ENCODE measurements at regions not wholly inside any gene's neighbourhood (a gene's known extent, or its start where the extent isn't known, plus 50 kb on each side); places are given as distances from the start of the nearest gene placed in this dataset.

- ATAC-seq, result no peak
- TF ChIP-seq PATZ1 (CRISPR knock-in tag; IDR thresholded peaks at IDR 0.05; ENCODE audit: borderline replicate concordance) (no peak), OSR1 (CRISPR knock-in tag; IDR thresholded peaks at IDR 0.05) (no peak), RARB (CRISPR knock-in tag; IDR thresholded peaks at IDR 0.05) (no peak)
Observed at GRCh38 chr13:54750521-54750920, 1721.9 kb downstream of the OLFM4 start.

GRCh38 chr13:54758795-54759194, 1730.2 kb downstream of the OLFM4 start:
- no peak for ATAC-seq
- TF ChIP-seq CSDC2 (CRISPR knock-in tag; IDR thresholded peaks at IDR 0.05) (no peak), ARNTL (CRISPR knock-in tag; IDR thresholded peaks at IDR 0.05; ENCODE audit: borderline replicate concordance, low read depth) (no peak), TSHZ2 (CRISPR knock-in tag; IDR thresholded peaks at IDR 0.05) (no peak), PATZ1 (CRISPR knock-in tag; IDR thresholded peaks at IDR 0.05; ENCODE audit: borderline replicate concordance) (no peak), ZNF565 (CRISPR knock-in tag; conservative IDR thresholded peaks at IDR 0.05; ENCODE audit: low read depth) (no peak), CSRNP3 (CRISPR knock-in tag; IDR thresholded peaks at IDR 0.05) (no peak), ZFP30 (CRISPR knock-in tag; IDR thresholded peaks at IDR 0.05) (no peak), TCF4 (CRISPR knock-in tag; IDR thresholded peaks at IDR 0.05; ENCODE audit: borderline replicate concordance) (no peak), GLIS3 (CRISPR knock-in tag; IDR thresholded peaks at IDR 0.05) (no peak)

- ATAC-seq, result no peak
- TF ChIP-seq PATZ1 (CRISPR knock-in tag; IDR thresholded peaks at IDR 0.05; ENCODE audit: borderline replicate concordance), result no peak
- no peak for TF ChIP-seq POU6F1 (CRISPR knock-in tag; IDR thresholded peaks at IDR 0.05; ENCODE audit: borderline replicate concordance, low read depth)
- TF ChIP-seq ZNF565 (CRISPR knock-in tag; conservative IDR thresholded peaks at IDR 0.05; ENCODE audit: low read depth), result no peak
- TF ChIP-seq TSHZ2 (CRISPR knock-in tag; IDR thresholded peaks at IDR 0.05), result no peak
- TF ChIP-seq ESRRG (CRISPR knock-in tag; IDR thresholded peaks at IDR 0.05), result no peak
- no peak for TF ChIP-seq ISL1 (CRISPR knock-in tag; IDR thresholded peaks at IDR 0.05)
- no peak for TF ChIP-seq ZFP30 (CRISPR knock-in tag; IDR thresholded peaks at IDR 0.05)
- no peak for TF ChIP-seq GLIS3 (CRISPR knock-in tag; IDR thresholded peaks at IDR 0.05)
- no peak for TF ChIP-seq TOX (CRISPR knock-in tag; IDR thresholded peaks at IDR 0.05; ENCODE audit: borderline replicate concordance)
Observed at GRCh38 chr13:54768214-54768613, 1739.6 kb downstream of the OLFM4 start.
